Hepatocyte (in vitro differentiated cells): ENCODE measurements at regions not wholly inside any gene's neighbourhood (a gene's known extent, or its start where the extent isn't known, plus 50 kb on each side); places are given as distances from the start of the nearest gene placed in this dataset.

ENCODE experiments used
- DNase-seq: peaks from one replicate; pipeline ENCODE4 v3.0.0-alpha.2; 2016; ENCODE audit warnings: low spot score
- H2AFZ ChIP-seq: fragments of 200-600 bp; sonication (generic); 2 replicates; pipeline ENCODE4 v1.6.0; 2016; ENCODE audit warnings: antibody characterized with exemption, mild to moderate bottlenecking
- H3K27ac ChIP-seq: fragments of 200-600 bp; sonication (generic); 2 replicates; pipeline ENCODE4 v1.5.1; 2016; ENCODE audit warnings: mild to moderate bottlenecking
- H3K27me3 ChIP-seq: fragments of 200-600 bp; sonication (generic); 2 replicates; pipeline ENCODE4 v1.6.1; 2016
- H3K36me3 ChIP-seq: fragments of 200-600 bp; sonication (generic); replicated peaks from 2 replicates; pipeline ENCODE4 v1.5.1; 2016; ENCODE audit warnings: low read depth; ENCODE audit not compliant: insufficient read depth
- H3K4me1 ChIP-seq: fragments of 200-600 bp; sonication (generic); 2 replicates; pipeline ENCODE4 v1.5.1; 2016; ENCODE audit warnings: mild to moderate bottlenecking, moderate library complexity; ENCODE audit not compliant: insufficient read depth
- H3K4me2 ChIP-seq: fragments of 200-600 bp; sonication (generic); 2 replicates; pipeline ENCODE4 v1.6.0; 2016
- H3K4me3 ChIP-seq: fragments of 200-600 bp; sonication (generic); 2 replicates; pipeline ENCODE4 v1.5.1; 2016; ENCODE audit warnings: mild to moderate bottlenecking
- H3K79me2 ChIP-seq: fragments of 200-600 bp; sonication (generic); 2 replicates; pipeline ENCODE4 v1.6.0; 2017; ENCODE audit warnings: mild to moderate bottlenecking
- H3K9me2 ChIP-seq: fragments of 200-600 bp; sonication (generic); replicated peaks from 2 replicates; pipeline ENCODE4 v1.6.0; 2017; ENCODE audit warnings: mild to moderate bottlenecking; ENCODE audit not compliant: insufficient read depth
- H3K9me3 ChIP-seq: fragments of 200-600 bp; sonication (generic); 2 replicates; pipeline ENCODE4 v1.5.1; 2016; ENCODE audit warnings: low read depth, mild to moderate bottlenecking
- H4K20me1 ChIP-seq: fragments of 200-600 bp; sonication (generic); 2 replicates; pipeline ENCODE4 v1.6.0; 2016; ENCODE audit warnings: mild to moderate bottlenecking; ENCODE audit not compliant: insufficient read depth, poor library complexity, severe bottlenecking
- CTCF ChIP-seq: fragments of 200-600 bp; sonication (generic); IDR thresholded peaks from 2 replicates; pipeline ENCODE4 v1.5.1; 2016; ENCODE audit warnings: antibody characterized with exemption, mild to moderate bottlenecking; ENCODE audit not compliant: poor library complexity
- EZH2 ChIP-seq: fragments of 200-600 bp; sonication (generic); IDR thresholded peaks from 2 replicates; pipeline ENCODE4 v1.6.1; 2016; ENCODE audit warnings: antibody characterized with exemption, mild to moderate bottlenecking, borderline replicate concordance
- EZH2phosphoT487 ChIP-seq: fragments of 200-600 bp; sonication (generic); IDR thresholded peaks from one replicate; pipeline ENCODE4 v1.6.1; 2018; ENCODE audit warnings: antibody characterized with exemption, mild to moderate bottlenecking, low read depth, moderate library complexity; ENCODE audit not compliant: unreplicated experiment, severe bottlenecking
- WGBS: methylation state at CpG from one replicate; pipeline ENCODE4 v1.1.6; 2016; ENCODE audit warnings: low lambda C conversion rate; ENCODE audit errors: missing lambda C conversion rate; 5-methylcytosine and 5-hydroxymethylcytosine counted together

DNA sequence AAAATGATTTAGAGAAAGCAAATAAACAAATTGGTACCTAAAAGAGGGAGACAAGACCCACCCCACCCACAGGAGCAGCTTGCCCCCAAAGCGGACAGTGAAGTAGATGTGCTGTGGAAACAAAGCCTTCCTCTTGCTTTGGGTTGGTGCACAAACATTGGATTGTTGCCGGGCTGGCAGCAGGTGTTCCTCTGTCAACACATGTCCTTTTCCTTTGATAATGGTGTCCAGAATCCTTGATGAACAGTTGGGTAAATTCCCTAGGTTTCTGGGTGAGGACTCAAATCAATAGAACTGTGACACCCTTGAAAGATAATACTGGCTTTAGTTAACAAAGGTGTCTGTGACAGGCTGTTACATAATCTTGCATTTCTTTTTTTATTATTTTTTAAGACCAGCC lies 311.8 kb downstream of the SPRY2 start:
- Histone ChIP-seq H3K4me2 (no peak overlapping the region), H3K4me1 (no peaks in the 10 kb centered on the region), H3K9me2 (no peaks in the 10 kb centered on the region), H2AFZ (no peak overlapping the region), H3K79me2 (no peaks in the 10 kb centered on the region), H3K4me3 (no peak overlapping the region), H3K27ac (no peak overlapping the region), H4K20me1 (no peaks in the 10 kb centered on the region), H3K36me3 (no peaks in the 10 kb centered on the region), H3K27me3 (no peaks in the 10 kb centered on the region), H3K9me3 (no peaks in the 10 kb centered on the region)
- WGBS, result 68% methylated on average over 2 of the region's 2 CpGs
- no peak for DNase-seq
- no peak for TF ChIP-seq CTCF

DNA sequence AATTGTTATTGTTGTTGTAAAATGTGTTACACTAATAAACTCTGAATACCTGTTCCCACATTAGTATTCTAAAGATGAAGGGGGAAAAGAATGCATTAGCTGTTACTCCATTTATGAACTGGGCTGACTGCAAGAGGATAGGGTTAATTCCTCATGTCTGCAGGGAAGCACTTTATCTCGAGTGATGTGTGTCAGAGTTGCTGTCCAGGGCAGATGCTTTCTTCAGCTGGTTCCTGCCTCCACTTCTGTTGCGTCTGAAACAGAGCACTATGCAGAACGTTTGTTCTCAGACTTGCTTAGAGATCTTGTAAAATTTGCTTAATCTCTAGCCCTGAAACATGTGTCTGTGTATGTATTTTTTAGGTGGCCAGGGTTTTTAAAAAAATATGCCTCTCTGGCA lies 318.8 kb downstream of the SPRY2 start:
- H3K27me3 ChIP-seq, result no peaks in the 10 kb centered on the region
- no peak overlapping the region for H3K4me2 ChIP-seq
- DNase-seq, result no peak
- H3K9me3 ChIP-seq, result no peaks in the 10 kb centered on the region
- no peak overlapping the region for H3K27ac ChIP-seq
- no peaks in the 10 kb centered on the region for H4K20me1 ChIP-seq
- TF ChIP-seq EZH2phosphoT487, result no peak
- no peak for TF ChIP-seq CTCF
- no peak for TF ChIP-seq EZH2
- WGBS, result 17% methylated on average over 3 of the region's 3 CpGs
- no peak overlapping the region for H2AFZ ChIP-seq
- H3K4me3 ChIP-seq, result no peak overlapping the region
- no peaks in the 10 kb centered on the region for H3K9me2 ChIP-seq
- no peaks in the 10 kb centered on the region for H3K79me2 ChIP-seq
- no peaks in the 10 kb centered on the region for H3K4me1 ChIP-seq
- H3K36me3 ChIP-seq, result no peaks in the 10 kb centered on the region

GRCh38 chr13:80012251-80012650 lies 328.7 kb downstream of the SPRY2 start:
- Histone ChIP-seq H3K27ac (no peak overlapping the region), H3K9me2 (no peaks in the 10 kb centered on the region), H3K4me3 (no peak overlapping the region), H4K20me1 (no peaks in the 10 kb centered on the region), H3K4me2 (no peak overlapping the region), H3K9me3 (no peaks in the 10 kb centered on the region), H3K4me1 (peaks cover 9% of the 10 kb centered on the region), H2AFZ (no peak overlapping the region), H3K79me2 (no peaks in the 10 kb centered on the region), H3K27me3 (no peaks in the 10 kb centered on the region), H3K36me3 (no peaks in the 10 kb centered on the region)
- 83% methylated on average over 1 of the region's 1 CpG for WGBS
- TF ChIP-seq EZH2, result no peak
- TF ChIP-seq EZH2phosphoT487, result no peak
- no peak for TF ChIP-seq CTCF
- no peak for DNase-seq

GRCh38 chr13:80011448-80012212 lies 329.3 kb downstream of the SPRY2 start:
- Histone ChIP-seq H3K4me1 (peaks cover 9% of the 10 kb centered on the region), H3K27ac (no peak overlapping the region), H4K20me1 (no peaks in the 10 kb centered on the region), H3K27me3 (no peaks in the 10 kb centered on the region), H3K36me3 (no peaks in the 10 kb centered on the region), H3K9me2 (no peaks in the 10 kb centered on the region), H3K4me3 (no peak overlapping the region), H3K9me3 (no peaks in the 10 kb centered on the region), H3K79me2 (no peaks in the 10 kb centered on the region), H3K4me2 (no peak overlapping the region), H2AFZ (no peak overlapping the region)
- WGBS, result 48% methylated on average over 5 of the region's 5 CpGs
- TF ChIP-seq EZH2 (no peak), CTCF (no peak), EZH2phosphoT487 (no peak)
- no peak for DNase-seq
